ENCODE measurements at regions not wholly inside any gene's neighbourhood (a gene's known extent, or its start where the extent isn't known, plus 50 kb on each side); places are given as distances from the start of the nearest gene placed in this dataset.

- no peak for DNase-seq (ENCODE audit: low read depth in 2 of 2)
These were observed 106.1 kb upstream of the ALDH1B1 start for GRCh38 chr9:38286357-38286756.

- DNase-seq (ENCODE audit: low read depth in 2 of 2): no peak
These were observed 107.3 kb upstream of the ALDH1B1 start for GRCh38 chr9:38285236-38285635.

GRCh38 chr9:38284588-38285051, 107.9 kb upstream of the ALDH1B1 start:
- no peak for DNase-seq (ENCODE audit: low read depth in 2 of 2)

- DNase-seq (ENCODE audit: low read depth in 2 of 2): no peak
These were observed 108.4 kb upstream of the ALDH1B1 start for GRCh38 chr9:38284039-38284575.

GRCh38 chr9:38282756-38283155, 109.7 kb upstream of the ALDH1B1 start:
- DNase-seq (ENCODE audit: low read depth in 2 of 2): no peak

GRCh38 chr9:38281917-38282316, 110.6 kb upstream of the ALDH1B1 start:
- DNase-seq (ENCODE audit: low read depth in 2 of 2): no peak

GRCh38 chr9:38281196-38281595, 111.3 kb upstream of the ALDH1B1 start:
- DNase-seq (ENCODE audit: low read depth in 2 of 2): no peak

GRCh38 chr9:38280251-38280800, 112.2 kb upstream of the ALDH1B1 start:
- DNase-seq (ENCODE audit: low read depth in 2 of 2): no peak

- DNase-seq (ENCODE audit: low read depth in 2 of 2): no peak
These were observed 113.4 kb upstream of the ALDH1B1 start for GRCh38 chr9:38278931-38279679.

GRCh38 chr9:38278457-38278856, 114.0 kb upstream of the ALDH1B1 start:
- no peak for DNase-seq (ENCODE audit: low read depth in 2 of 2)

GRCh38 chr9:38277601-38278200, 114.8 kb upstream of the ALDH1B1 start:
- DNase-seq (ENCODE audit: low read depth in 2 of 2): no peak

GRCh38 chr9:38276771-38277439, 115.6 kb upstream of the ALDH1B1 start:
- DNase-seq (ENCODE audit: low read depth in 2 of 2): no peak

GRCh38 chr9:38274800-38275199, 117.7 kb upstream of the ALDH1B1 start:
- no peak for DNase-seq (ENCODE audit: low read depth in 2 of 2)

GRCh38 chr9:38272710-38273109, 119.8 kb upstream of the ALDH1B1 start:
- DNase-seq (ENCODE audit: low read depth in 2 of 2): no peak

GRCh38 chr9:38271666-38272241, 120.7 kb upstream of the ALDH1B1 start:
- DNase-seq (ENCODE audit: low read depth in 2 of 2): no peak

GRCh38 chr9:38269775-38270174, 122.7 kb upstream of the ALDH1B1 start:
- DNase-seq (ENCODE audit: low read depth in 2 of 2): no peak

- no peak for DNase-seq (ENCODE audit: low read depth in 2 of 2)
These were observed 129.0 kb upstream of the ALDH1B1 start for GRCh38 chr9:38263532-38263931.

- no peak for DNase-seq (ENCODE audit: low read depth in 2 of 2)
These were observed 132.8 kb upstream of the ALDH1B1 start for GRCh38 chr9:38259519-38260218.

GRCh38 chr9:38259056-38259455, 133.4 kb upstream of the ALDH1B1 start:
- no peak for DNase-seq (ENCODE audit: low read depth in 2 of 2)

- no peak for DNase-seq (ENCODE audit: low read depth in 2 of 2)
These were observed 134.8 kb upstream of the ALDH1B1 start for GRCh38 chr9:38257626-38258215.

GRCh38 chr9:38256461-38256860, 136.0 kb upstream of the ALDH1B1 start:
- DNase-seq (ENCODE audit: low read depth in 2 of 2): no peak

Measured in stimulated activated CD8-positive, alpha-beta memory T cell treated with anti-CD3 and anti-CD28 coated beads, Interleukin-2, amount 100 ng/mL, for 1 hour (primary cell).